DMS114 treated with DMSO at 0.1 percent for 48 hours (cell line): ENCODE measurements at regions not wholly inside any gene's neighbourhood (a gene's known extent, or its start where the extent isn't known, plus 50 kb on each side); places are given as distances from the start of the nearest gene placed in this dataset.
"Not testable (repeated sequence)": the region's sequence is repeated elsewhere in the genome, so short reads cannot be mapped to it uniquely, and the experiment has no call there.

Experiments used
- DNase-seq: peaks from one replicate; lab custom pipeline; 2025; ENCODE audit not compliant: unreplicated experiment; lab: John Stamatoyannopoulos, UW

DNA sequence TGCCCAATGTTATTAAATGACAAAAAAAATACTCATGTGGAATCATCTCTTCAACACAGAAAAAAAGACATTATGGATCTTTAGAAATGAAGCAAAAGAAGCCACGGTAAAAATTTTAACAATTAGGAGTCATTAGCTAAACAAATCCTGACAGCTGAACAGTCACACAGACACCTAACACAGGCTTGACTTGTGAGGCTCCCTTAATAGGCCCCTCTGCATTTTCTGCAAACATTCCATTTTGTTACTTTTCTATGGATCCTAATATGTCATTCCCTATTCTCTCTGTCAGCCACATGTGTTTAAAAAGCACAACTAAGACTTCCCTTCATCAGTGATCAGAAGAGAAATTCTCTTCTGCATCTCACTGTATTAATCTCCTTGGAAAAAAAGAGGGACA, 1331.5 kb downstream of the CDH8 start:
- DNase-seq: no peak

GRCh38 chr16:60703096-60703495, 1333.1 kb downstream of the CDH8 start:
- no peak for DNase-seq

GRCh38 chr16:60686824-60687223, 1349.4 kb downstream of the CDH8 start:
- no peak for DNase-seq

- DNase-seq: no peak
These were observed 1352.2 kb downstream of the CDH8 start for GRCh38 chr16:60684002-60684401.

GRCh38 chr16:60682219-60682618, 1354.0 kb downstream of the CDH8 start:
- DNase-seq: no peak

GRCh38 chr16:60681043-60681442, 1355.2 kb downstream of the CDH8 start:
- no peak for DNase-seq

DNA sequence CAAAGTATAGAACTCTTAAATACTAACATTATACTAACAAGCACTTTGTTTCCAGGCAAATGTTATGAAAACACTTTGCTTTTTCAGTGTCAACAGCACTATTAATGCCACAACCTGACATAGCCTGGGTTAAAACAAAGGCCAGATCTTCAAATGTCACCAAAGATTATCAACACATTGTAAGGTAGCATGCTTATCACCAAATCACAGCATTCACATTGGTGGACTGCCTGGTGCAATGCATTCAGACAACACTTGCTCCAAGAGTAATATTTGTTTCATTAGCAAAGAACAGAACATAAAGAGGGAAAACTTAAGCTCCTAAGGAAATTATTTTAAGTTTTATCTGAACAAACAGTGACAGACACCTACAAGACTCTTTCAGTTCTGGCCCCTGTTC, 1361.2 kb downstream of the CDH8 start:
- no peak for DNase-seq

- no peak for DNase-seq
These were observed 1362.0 kb downstream of the CDH8 start for GRCh38 chr16:60674241-60674640.

- no peak for DNase-seq
These were observed 1380.6 kb downstream of the CDH8 start for GRCh38 chr16:60655514-60656153.

DNA sequence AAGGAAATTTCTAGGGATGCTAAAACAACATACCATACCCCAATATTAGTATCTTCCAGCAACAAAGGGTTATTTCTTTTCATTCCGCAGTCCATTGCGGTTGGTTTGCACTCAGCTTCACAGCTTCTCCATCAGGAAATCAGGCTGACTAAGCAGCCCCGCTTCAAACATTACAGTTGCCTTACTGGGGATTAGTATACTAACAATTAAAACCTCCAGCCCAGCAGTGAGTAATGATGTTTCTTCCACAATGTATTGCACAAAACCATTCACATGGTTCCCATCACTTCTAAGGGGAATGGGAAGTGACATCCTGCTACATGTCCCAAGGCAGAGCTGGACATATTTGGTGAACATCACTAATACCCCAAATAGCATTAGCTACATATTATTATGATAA, 1384.9 kb downstream of the CDH8 start:
- DNase-seq: no peak

DNA sequence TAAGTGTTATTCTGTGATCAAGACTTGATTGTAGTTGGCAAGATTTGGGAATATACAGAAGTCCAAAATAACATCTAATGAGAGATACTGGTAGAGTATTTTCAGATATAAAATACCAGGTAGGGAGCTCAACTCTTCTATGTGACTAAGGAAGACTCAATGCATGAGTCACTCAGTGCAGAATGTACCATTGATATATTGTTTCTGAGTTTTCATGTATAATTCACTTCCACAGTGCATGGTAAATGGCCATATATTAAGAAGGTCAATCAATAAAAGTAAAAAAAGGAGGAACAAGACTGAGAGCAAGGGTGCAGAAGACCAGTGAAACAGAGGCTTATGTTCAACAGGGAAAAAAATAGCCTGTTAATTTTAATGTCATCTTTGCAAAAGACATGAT, 1387.9 kb downstream of the CDH8 start:
- DNase-seq: no peak

GRCh38 chr16:60647388-60647787, 1388.8 kb downstream of the CDH8 start:
- DNase-seq: not testable (repeated sequence)

- DNase-seq: no peak
These were observed 1389.6 kb downstream of the CDH8 start for GRCh38 chr16:60646631-60647030.

DNA sequence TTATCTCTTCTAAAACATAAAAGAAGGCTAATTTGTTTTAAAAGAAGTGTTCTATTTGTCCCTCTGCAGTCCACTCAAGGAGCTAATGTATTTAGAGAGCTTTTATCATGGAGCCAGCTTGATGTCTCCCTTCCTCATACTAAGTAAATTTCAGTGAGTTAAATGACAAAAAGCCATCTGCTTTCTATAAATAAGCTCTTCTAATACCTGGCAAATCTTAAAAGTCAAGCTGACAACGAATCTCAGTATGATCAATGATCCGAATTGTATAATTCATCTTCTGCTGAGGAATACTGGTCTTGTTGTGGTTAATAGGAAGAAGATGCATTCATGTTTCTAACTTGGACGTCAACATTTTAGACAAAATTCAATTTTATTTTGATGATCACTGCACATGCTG, 1390.7 kb downstream of the CDH8 start:
- no peak for DNase-seq

- no peak for DNase-seq
These were observed 1393.3 kb downstream of the CDH8 start for GRCh38 chr16:60642956-60643355.

GRCh38 chr16:60641067-60641665, 1395.1 kb downstream of the CDH8 start:
- DNase-seq: no peak

GRCh38 chr16:60640038-60640437, 1396.2 kb downstream of the CDH8 start:
- DNase-seq: no peak

DNA sequence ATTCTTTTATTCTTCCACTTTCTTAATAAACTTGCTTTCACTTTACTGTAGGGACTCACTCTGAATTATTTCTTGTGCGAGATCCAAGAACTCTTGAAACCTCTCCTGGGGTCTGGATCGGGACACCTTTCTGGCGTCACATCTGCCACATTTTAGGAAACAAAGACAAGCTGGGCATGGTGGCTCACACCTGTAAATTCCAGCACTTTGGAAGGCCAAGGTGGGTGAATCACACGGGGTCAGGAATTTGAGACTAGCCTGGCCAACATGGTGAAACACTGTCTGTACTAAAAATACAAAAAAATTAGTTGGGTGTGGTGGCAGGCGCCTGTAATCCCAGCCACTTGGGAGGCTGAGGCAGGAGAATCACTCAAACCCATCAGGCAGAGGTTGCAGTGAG, 1399.6 kb downstream of the CDH8 start:
- not testable (repeated sequence) for DNase-seq

- no peak for DNase-seq
These were observed 1400.1 kb downstream of the CDH8 start for GRCh38 chr16:60636117-60636516.

DNA sequence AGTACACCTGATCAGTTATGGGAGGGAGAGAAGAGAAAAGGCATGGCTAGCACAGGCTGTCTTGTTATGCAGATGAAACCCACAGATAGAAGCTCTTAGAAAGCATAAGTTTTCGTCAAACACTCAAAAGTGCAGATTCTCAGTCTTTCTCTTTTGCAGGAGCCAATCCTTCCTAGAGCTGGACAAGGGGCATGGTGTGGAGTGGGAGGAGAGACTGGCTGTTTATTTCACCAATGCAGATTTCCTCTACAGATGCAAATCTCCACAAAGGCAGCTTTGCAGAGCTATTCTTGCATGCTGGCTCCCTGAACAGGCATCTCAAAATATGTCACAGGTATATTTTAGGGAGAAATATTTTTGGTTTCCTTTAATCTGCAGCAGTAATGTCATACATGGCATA, 1400.7 kb downstream of the CDH8 start:
- DNase-seq: no peak

- no peak for DNase-seq
These were observed 1424.4 kb downstream of the CDH8 start for GRCh38 chr16:60611844-60612243.

DNA sequence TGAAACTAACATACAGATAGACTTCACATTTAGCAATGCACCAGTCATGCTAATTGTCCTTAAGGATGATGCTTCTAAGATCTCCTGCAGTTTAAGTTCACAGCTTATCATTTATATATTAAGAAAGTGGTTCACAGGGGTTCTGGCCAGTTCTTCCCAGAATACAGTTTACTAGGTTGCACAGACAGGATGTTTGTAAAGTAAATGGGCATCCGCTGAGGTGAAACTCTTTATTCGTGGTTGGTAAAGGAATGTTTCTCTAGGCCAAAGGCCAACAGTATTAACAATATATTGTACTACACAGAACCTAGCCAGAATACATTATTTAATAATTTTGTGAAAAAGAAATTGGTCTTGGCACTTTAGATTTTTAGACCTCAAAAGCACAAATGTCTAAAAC, 1427.3 kb downstream of the CDH8 start:
- DNase-seq: no peak

DNA sequence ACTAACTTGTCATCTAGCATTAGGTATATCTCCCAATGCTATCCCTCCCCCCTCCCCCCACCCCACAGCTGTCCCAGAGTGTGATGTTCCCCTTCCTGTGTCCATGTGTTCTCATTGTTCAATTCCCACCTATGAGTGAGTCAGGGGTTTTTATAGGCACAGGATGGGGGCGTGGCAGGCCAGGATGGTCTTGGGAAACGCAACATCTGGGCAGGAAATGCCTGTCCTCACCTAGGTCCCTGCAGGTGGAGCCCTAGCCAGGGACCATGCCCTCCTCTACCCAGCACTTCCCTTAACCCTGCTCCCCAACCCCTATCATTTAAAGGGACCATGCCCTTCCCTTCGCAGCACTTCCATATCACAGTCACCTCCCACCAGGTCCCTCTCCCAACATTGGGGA, 1430.6 kb downstream of the CDH8 start:
- DNase-seq: not testable (repeated sequence)
